Ovary (tissue), 3 donors: ENCODE measurements at regions not wholly inside any gene's neighbourhood (a gene's known extent, or its start where the extent isn't known, plus 50 kb on each side); places are given as distances from the start of the nearest gene placed in this dataset.

Experiments
- POLR2A ChIP-seq: fragments of 450-650 bp; IDR thresholded peaks from one replicate; pipeline ENCODE4 v1.6.1; 2017; ENCODE audit warnings: antibody characterized with exemption, mild to moderate bottlenecking, moderate library complexity
- TF ChIP-seq, protein P1 (sequence below), 3 donors: fragments of 450-650 bp in 2 of 3; fragments of 200-600 bp in 1 of 3; IDR thresholded peaks; one replicate each; pipeline versions ENCODE4 v1.5.1 to v1.8.0; 2016 to 2022; ENCODE audit warnings: antibody characterized with exemption in 3 of 3, mild to moderate bottlenecking in 1 of 3
- donor health status: DM: no; HTN: no; CAD: no.

GRCh38 chr1:74908797-74909196 lies 175.8 kb downstream of the TYW3 start:
- no peak for TF ChIP-seq POLR2A
- TF ChIP-seq, protein P1, sequence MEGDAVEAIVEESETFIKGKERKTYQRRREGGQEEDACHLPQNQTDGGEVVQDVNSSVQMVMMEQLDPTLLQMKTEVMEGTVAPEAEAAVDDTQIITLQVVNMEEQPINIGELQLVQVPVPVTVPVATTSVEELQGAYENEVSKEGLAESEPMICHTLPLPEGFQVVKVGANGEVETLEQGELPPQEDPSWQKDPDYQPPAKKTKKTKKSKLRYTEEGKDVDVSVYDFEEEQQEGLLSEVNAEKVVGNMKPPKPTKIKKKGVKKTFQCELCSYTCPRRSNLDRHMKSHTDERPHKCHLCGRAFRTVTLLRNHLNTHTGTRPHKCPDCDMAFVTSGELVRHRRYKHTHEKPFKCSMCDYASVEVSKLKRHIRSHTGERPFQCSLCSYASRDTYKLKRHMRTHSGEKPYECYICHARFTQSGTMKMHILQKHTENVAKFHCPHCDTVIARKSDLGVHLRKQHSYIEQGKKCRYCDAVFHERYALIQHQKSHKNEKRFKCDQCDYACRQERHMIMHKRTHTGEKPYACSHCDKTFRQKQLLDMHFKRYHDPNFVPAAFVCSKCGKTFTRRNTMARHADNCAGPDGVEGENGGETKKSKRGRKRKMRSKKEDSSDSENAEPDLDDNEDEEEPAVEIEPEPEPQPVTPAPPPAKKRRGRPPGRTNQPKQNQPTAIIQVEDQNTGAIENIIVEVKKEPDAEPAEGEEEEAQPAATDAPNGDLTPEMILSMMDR (IDR thresholded peaks at IDR 0.05), result no peak
